ENCODE measurements at regions not wholly inside any gene's neighbourhood (a gene's known extent, or its start where the extent isn't known, plus 50 kb on each side); places are given as distances from the start of the nearest gene placed in this dataset.

DNA sequence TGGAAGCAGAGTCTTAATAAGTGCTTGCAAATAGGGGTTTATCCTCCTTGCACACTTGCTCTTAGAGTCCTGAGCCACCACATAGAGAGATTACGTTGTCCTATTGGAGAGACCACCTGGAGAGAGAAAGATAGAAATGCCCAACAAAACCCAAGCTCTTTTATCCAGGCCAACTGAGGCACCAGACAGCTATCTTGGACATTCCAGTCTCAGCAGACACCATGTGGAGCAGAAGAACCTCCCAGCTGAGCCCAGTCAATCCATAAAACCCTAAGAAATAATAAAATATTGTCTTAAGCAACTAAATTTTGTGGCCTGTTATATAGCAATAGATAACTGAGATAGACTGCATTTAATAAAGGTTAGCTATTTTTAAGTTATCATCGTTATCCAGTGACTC lies 105.7 kb upstream of the PFN2 start:
- ATAC-seq (replicated peaks) (no peak), DNase-seq (no peak)
- no peak overlapping the region for H3K4me3 Mint-ChIP-seq
- no peak overlapping the region for H3K27ac Mint-ChIP-seq
- no peaks in the 10 kb centered on the region for H3K36me3 Mint-ChIP-seq
- H3K4me1 Mint-ChIP-seq: no peaks in the 10 kb centered on the region
- H3K9me3 Mint-ChIP-seq: peaks cover 0 to 3% of the 10 kb centered on the region in 2 donors
- H3K27me3 Mint-ChIP-seq: peaks cover 6 to 14% of the 10 kb centered on the region in 2 donors

- H3K27ac Mint-ChIP-seq: no peak overlapping the region
- no peaks in the 10 kb centered on the region for H3K36me3 Mint-ChIP-seq
These were observed 104.7 kb upstream of the PFN2 start for GRCh38 chr3:150075417-150075865.

GRCh38 chr3:150074697-150075416 lies 104.2 kb upstream of the PFN2 start:
- H3K9me3 Mint-ChIP-seq: peaks cover 0 to 3% of the 10 kb centered on the region in 2 donors
- no peak overlapping the region for H3K4me3 Mint-ChIP-seq
- ATAC-seq (replicated peaks) (no peak), DNase-seq (no peak)
- H3K27me3 Mint-ChIP-seq: peaks cover 6 to 14% of the 10 kb centered on the region in 2 donors
- H3K36me3 Mint-ChIP-seq: no peaks in the 10 kb centered on the region
- H3K4me1 Mint-ChIP-seq: no peaks in the 10 kb centered on the region
- no peak overlapping the region for H3K27ac Mint-ChIP-seq

More at GRCh38 chr3:150075417-150075865, 104.7 kb upstream of the PFN2 start:
- Mint-ChIP-seq H3K9me3 (peaks cover 0 to 3% of the 10 kb centered on the region in 2 donors), H3K4me1 (no peaks in the 10 kb centered on the region), H3K4me3 (no peak overlapping the region), H3K27me3 (peaks cover 6 to 14% of the 10 kb centered on the region in 2 donors)
- ATAC-seq (replicated peaks): no peak
- no peak for DNase-seq

- peaks cover 6 to 14% of the 10 kb centered on the region in 2 donors for H3K27me3 Mint-ChIP-seq
- peaks cover 0 to 3% of the 10 kb centered on the region in 2 donors for H3K9me3 Mint-ChIP-seq
- no peaks in the 10 kb centered on the region for H3K4me1 Mint-ChIP-seq
These were observed 103.6 kb upstream of the PFN2 start for GRCh38 chr3:150074277-150074676.

DNA sequence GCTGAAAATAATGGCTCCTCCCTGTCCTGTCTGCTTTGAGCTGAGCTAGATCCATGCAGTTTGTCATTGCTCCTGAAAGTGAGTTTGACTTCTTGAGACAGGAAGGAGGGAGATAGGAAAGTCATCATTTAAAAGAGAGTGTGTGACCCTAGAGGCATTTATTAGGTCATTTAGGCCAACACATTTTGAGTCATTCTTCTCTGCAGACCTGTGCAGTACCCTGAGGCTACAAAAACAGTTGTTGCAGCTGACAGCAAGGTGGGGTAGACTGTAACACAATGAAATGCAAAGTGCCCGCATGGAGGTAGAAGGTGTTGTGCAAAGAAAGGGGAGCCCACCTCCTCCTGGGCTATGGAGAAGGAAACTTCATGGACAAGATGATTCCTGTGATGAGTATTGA lies 102.8 kb upstream of the PFN2 start:
- Mint-ChIP-seq H3K27me3 (peaks cover 6 to 14% of the 10 kb centered on the region in 2 donors), H3K9me3 (peaks cover 0 to 3% of the 10 kb centered on the region in 2 donors), H3K27ac (no peak overlapping the region), H3K4me3 (no peak overlapping the region), H3K36me3 (no peaks in the 10 kb centered on the region), H3K4me1 (no peaks in the 10 kb centered on the region)
- DNase-seq: no peak
- ATAC-seq (replicated peaks): no peak

More at GRCh38 chr3:150074277-150074676, 103.6 kb upstream of the PFN2 start:
- Mint-ChIP-seq H3K4me3 (no peak overlapping the region), H3K36me3 (no peaks in the 10 kb centered on the region), H3K27ac (no peak overlapping the region)
- no peak for ATAC-seq (replicated peaks)
- no peak for DNase-seq

- no peak for DNase-seq
These were observed 102.3 kb upstream of the PFN2 start for GRCh38 chr3:150073031-150073430.

DNA sequence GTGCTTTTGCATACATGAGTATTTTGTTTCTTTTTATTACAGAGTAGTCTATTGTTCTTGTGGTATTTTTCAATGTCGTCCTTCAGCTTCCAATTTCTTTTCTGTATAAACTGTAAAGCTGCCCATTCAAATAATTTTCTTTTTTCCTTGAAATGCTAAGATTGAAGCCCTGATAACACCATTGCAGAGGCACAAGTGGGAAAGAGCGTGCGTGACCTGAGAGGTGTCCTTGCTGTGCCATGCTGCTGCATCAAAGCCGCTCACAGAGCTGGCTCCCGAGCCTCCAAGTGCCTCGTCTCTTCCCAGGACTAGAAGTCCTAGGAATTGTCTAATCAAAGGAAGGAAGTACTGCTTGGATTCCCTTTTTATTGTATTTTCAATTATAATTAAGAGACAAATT lies 101.9 kb upstream of the PFN2 start:
- no peak for DNase-seq
- Mint-ChIP-seq H3K4me3 (no peak overlapping the region), H3K9me3 (peaks cover 0 to 3% of the 10 kb centered on the region in 2 donors), H3K36me3 (no peaks in the 10 kb centered on the region), H3K27ac (no peak overlapping the region), H3K27me3 (peaks cover 12 to 19% of the 10 kb centered on the region in 2 donors), H3K4me1 (no peaks in the 10 kb centered on the region)
- no peak for ATAC-seq (replicated peaks)

More at GRCh38 chr3:150073031-150073430, 102.3 kb upstream of the PFN2 start:
- H3K9me3 Mint-ChIP-seq: peaks cover 0 to 3% of the 10 kb centered on the region in 2 donors
- no peak for ATAC-seq (replicated peaks)
- H3K4me3 Mint-ChIP-seq: no peak overlapping the region
- H3K27me3 Mint-ChIP-seq: peaks cover 7 to 14% of the 10 kb centered on the region in 2 donors
- no peak overlapping the region for H3K27ac Mint-ChIP-seq
- no peaks in the 10 kb centered on the region for H3K4me1 Mint-ChIP-seq
- H3K36me3 Mint-ChIP-seq: no peaks in the 10 kb centered on the region

GRCh38 chr3:150070271-150070670 lies 99.6 kb upstream of the PFN2 start:
- H3K9me3 Mint-ChIP-seq: no peaks in the 10 kb centered on the region
- no peaks in the 10 kb centered on the region for H3K36me3 Mint-ChIP-seq
- ATAC-seq (replicated peaks) (no peak), DNase-seq (no peak)
- H3K4me3 Mint-ChIP-seq: no peak overlapping the region
- H3K27me3 Mint-ChIP-seq: peaks cover 19 to 26% of the 10 kb centered on the region in 2 donors
- no peak overlapping the region for H3K27ac Mint-ChIP-seq
- no peaks in the 10 kb centered on the region for H3K4me1 Mint-ChIP-seq

GRCh38 chr3:150069633-150070032 lies 98.9 kb upstream of the PFN2 start:
- DNase-seq (no peak), ATAC-seq (replicated peaks) (no peak)
- H3K4me1 Mint-ChIP-seq: no peaks in the 10 kb centered on the region
- H3K9me3 Mint-ChIP-seq: no peaks in the 10 kb centered on the region
- peaks cover 19 to 26% of the 10 kb centered on the region in 2 donors for H3K27me3 Mint-ChIP-seq
- H3K27ac Mint-ChIP-seq: no peak overlapping the region
- H3K4me3 Mint-ChIP-seq: no peak overlapping the region
- H3K36me3 Mint-ChIP-seq: no peaks in the 10 kb centered on the region

DNA sequence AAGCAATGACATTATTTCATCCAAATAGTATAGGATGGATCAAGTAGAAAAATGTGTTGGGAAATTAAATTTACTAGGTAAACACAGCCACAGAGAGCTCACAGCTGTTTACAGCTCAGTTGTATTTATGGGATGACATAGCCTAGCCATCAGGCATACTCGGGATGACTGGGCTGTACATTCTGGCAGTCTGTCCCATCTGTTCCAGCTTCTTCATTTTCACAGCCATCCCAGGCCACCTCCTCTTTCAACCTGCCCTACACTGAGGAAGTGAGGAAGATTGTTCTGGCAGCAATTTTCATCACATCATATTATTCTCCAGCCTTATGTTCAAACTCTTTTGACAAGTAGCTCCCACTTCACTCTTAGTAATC lies 98.4 kb upstream of the PFN2 start:
- Mint-ChIP-seq H3K9me3 (no peaks in the 10 kb centered on the region), H3K27me3 (peaks cover 19 to 26% of the 10 kb centered on the region in 2 donors), H3K27ac (no peak overlapping the region), H3K4me1 (no peaks in the 10 kb centered on the region), H3K4me3 (no peak overlapping the region), H3K36me3 (no peaks in the 10 kb centered on the region)
- DNase-seq (no peak), ATAC-seq (replicated peaks) (no peak)

DNA sequence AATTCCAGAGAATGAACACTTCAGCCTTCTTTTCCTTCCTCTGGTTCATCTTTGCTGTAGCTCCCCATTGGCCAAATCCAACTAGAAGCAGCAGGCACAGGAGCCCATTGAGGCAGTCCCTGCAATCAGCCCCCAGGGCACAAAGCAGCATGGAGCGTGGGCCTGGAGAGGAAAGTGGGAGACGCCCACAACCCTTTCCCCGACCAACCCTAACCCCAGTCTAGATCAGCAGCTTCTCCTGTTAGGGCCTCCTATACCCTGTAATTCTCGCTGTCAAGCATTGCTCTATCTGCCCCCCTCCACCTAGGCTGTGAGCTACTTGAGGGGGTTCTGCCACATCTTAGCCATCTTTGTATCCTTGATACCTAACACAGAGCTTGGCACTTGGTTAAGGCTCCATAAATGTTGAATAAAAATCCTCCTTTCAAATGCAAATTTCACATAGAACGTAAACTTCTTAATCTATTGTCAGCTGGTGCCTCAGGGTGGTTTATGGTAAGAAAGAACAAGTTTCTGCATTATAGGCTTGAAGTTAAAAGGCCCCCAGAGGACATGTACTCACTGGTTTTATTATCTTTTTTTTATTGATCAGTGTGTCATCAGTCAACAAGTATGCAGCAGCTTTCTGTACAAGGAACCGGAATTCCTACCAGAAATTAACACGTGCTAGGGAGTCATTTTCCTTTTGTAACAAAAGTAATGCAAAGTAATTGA lies 97.9 kb upstream of the PFN2 start:
- Mint-ChIP-seq H3K36me3 (no peaks in the 10 kb centered on the region), H3K4me1 (no peaks in the 10 kb centered on the region), H3K9me3 (no peaks in the 10 kb centered on the region), H3K27me3 (peaks cover 15 to 21% of the 10 kb centered on the region in 2 donors), H3K27ac (no peak overlapping the region), H3K4me3 (no peak overlapping the region)
- DNase-seq (no peak), ATAC-seq (replicated peaks) (no peak)

DNA sequence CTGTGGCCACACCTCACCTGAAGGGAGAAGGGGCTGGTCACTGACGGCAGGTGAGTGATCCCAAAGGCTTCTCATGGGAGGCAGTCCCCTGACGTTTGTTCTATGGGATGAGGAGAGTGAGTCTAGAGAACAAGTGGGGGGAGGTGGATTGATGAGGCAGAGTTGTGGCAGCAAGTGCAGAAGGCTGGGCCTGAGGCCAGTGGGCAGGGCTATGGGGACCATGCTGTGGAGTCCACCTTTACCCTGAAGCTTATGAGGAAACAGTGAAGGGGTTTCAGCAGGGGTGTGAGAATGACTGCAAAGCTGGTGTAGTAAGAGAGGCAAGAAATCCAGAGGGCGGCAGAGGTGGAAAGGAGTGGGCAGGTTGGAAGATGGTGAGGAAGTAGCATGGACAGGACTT lies 96.9 kb upstream of the PFN2 start:
- Mint-ChIP-seq H3K36me3 (no peaks in the 10 kb centered on the region), H3K9me3 (no peaks in the 10 kb centered on the region), H3K4me1 (no peaks in the 10 kb centered on the region), H3K4me3 (no peak overlapping the region), H3K27me3 (peaks cover 13 to 18% of the 10 kb centered on the region in 2 donors), H3K27ac (no peak overlapping the region)
- DNase-seq (no peak), ATAC-seq (replicated peaks) (no peak)

DNA sequence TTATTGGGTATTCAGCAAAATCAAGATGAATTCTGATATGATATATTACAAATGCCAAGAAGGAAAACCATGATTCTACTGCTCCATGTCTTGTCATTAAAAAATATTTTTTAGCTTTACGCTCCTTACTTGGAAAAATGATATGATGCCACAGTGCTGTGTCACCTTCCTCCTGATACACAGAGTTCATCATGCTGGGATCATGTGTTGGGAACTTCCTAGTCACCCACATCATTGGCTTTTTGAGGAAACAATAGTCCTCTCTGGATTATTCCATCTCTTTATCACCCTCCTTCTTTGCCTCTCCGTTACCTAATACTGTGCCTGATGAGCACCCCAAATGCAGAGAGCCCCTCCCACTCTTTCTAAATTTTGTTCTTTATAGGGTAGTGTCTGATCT lies 94.3 kb upstream of the PFN2 start:
- Mint-ChIP-seq H3K27ac (no peak overlapping the region), H3K4me3 (no peak overlapping the region), H3K36me3 (no peaks in the 10 kb centered on the region), H3K27me3 (peaks cover 13 to 19% of the 10 kb centered on the region in 2 donors), H3K4me1 (no peaks in the 10 kb centered on the region), H3K9me3 (no peaks in the 10 kb centered on the region)
- DNase-seq (no peak), ATAC-seq (replicated peaks) (no peak)

- no peak overlapping the region for H3K27ac Mint-ChIP-seq
- no peaks in the 10 kb centered on the region for H3K4me1 Mint-ChIP-seq
- H3K4me3 Mint-ChIP-seq: no peak overlapping the region
- H3K36me3 Mint-ChIP-seq: no peaks in the 10 kb centered on the region
- ATAC-seq (replicated peaks) (no peak), DNase-seq (no peak)
- no peaks in the 10 kb centered on the region for H3K9me3 Mint-ChIP-seq
- H3K27me3 Mint-ChIP-seq: peaks cover 13 to 19% of the 10 kb centered on the region in 2 donors
These were observed 92.5 kb upstream of the PFN2 start for GRCh38 chr3:150063237-150063636.

GRCh38 chr3:150062492-150062891 lies 91.8 kb upstream of the PFN2 start:
- no peak overlapping the region for H3K27ac Mint-ChIP-seq
- H3K36me3 Mint-ChIP-seq: no peaks in the 10 kb centered on the region
- no peak for ATAC-seq (replicated peaks)
- no peaks in the 10 kb centered on the region for H3K4me1 Mint-ChIP-seq
- H3K27me3 Mint-ChIP-seq: peaks cover 6 to 13% of the 10 kb centered on the region in 2 donors
- no peak overlapping the region for H3K4me3 Mint-ChIP-seq
- no peak for DNase-seq
- H3K9me3 Mint-ChIP-seq: no peaks in the 10 kb centered on the region

Measured in stimulated activated naive B cell treated with anti-CD40 and anti-IgM and Interleukin-4, amounts not matched to agents 10 μg/mL and 1 μg/mL and 100 μg/mL, for 72 hours (primary cell).